IPS-18c (cell line): ENCODE measurements at regions not wholly inside any gene's neighbourhood (a gene's known extent, or its start where the extent isn't known, plus 50 kb on each side); places are given as distances from the start of the nearest gene placed in this dataset.

Source experiments
- H3K4me3 ChIP-seq: 2 replicates; pipeline ENCODE4 v1.7.0; 2013; ENCODE audit warnings: low read depth, mild to moderate bottlenecking, low read length, moderate library complexity; ENCODE audit not compliant: insufficient read depth
- H3K9me3 ChIP-seq: one replicate; pipeline ENCODE4 v1.6.1; 2013; ENCODE audit warnings: mild to moderate bottlenecking, low read length, moderate library complexity; ENCODE audit not compliant: control insufficient read depth, insufficient read depth

DNA sequence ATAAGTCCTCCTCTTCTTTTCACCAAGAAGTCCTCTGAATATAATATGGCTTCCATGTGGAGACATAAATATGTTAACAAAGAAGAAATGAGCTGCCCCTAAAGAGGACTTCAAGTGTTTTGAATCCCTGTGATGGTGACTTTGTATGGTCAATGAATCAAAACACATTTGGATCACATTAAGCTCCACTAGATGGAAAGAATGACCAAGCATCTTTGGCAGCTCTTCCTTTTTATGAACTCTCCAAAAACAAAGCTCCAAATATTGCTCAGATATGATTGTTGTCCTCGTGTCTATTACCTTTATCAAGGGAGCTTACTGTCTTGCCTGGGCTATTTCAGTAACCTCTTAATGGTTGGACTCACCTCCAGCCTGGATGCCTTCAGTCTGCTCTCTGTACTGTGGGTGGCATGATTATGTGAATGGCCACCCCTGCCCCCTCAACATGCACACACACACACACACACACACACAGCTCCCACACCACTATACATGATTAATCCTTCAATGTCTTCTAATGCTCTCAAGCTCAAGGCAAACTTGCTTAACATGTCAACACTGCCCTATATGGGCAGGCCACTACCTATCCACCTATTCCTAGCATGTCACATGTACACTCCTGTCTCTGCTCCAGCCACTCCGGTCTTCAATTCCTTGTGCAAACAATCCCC, 346.6 kb upstream of the SALL1 start:
- H3K4me3 ChIP-seq, result no peak overlapping the region
- H3K9me3 ChIP-seq, result no peaks in the 10 kb centered on the region

GRCh38 chr16:51490866-51491265, 339.8 kb upstream of the SALL1 start:
- Histone ChIP-seq H3K4me3 (no peak overlapping the region), H3K9me3 (no peaks in the 10 kb centered on the region)

GRCh38 chr16:51487880-51488279, 336.8 kb upstream of the SALL1 start:
- H3K9me3 ChIP-seq, result no peaks in the 10 kb centered on the region
- H3K4me3 ChIP-seq, result no peak overlapping the region

DNA sequence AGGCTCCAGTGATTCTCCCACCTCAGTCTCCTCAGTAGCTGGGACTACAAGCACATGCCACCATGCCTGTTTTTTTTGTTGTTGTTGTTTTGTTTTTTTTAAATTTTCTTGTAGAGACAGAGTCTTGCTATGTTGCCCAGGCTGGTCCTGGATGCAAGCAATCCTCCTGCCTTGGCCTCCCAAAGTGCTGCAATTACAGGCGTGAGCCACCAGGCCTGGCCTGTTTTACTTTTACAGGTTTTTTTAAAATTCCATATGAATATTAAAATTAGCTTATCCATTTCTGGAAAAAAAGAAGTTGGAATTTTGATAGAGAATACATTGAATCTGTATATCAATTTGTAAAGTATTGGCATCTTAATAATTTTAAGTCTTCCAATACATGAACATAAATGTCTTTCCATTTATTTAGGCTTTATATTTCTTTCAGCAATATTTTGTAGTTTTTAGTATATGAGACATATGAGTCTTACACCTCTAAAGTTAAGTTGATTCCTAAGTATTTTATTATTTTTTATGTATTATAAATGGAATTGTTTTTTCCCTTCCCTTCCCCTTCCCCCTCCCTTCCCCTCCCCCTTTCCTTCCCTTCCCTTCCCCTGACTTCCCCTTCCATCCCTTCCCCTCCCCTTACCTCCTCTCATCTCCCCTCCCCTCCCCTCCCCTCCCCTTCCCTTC, 323.5 kb upstream of the SALL1 start:
- H3K4me3 ChIP-seq, result no peak overlapping the region
- H3K9me3 ChIP-seq, result no peaks in the 10 kb centered on the region

- no peaks in the 10 kb centered on the region for H3K9me3 ChIP-seq
- no peak overlapping the region for H3K4me3 ChIP-seq
Observed at GRCh38 chr16:51473091-51473490, 322.0 kb upstream of the SALL1 start.

- Histone ChIP-seq H3K9me3 (no peaks in the 10 kb centered on the region), H3K4me3 (no peak overlapping the region)
Observed at GRCh38 chr16:51470492-51470891, 319.4 kb upstream of the SALL1 start.

GRCh38 chr16:51464996-51465395, 313.9 kb upstream of the SALL1 start:
- Histone ChIP-seq H3K9me3 (no peaks in the 10 kb centered on the region), H3K4me3 (no peak overlapping the region)

- H3K9me3 ChIP-seq, result no peaks in the 10 kb centered on the region
Observed at GRCh38 chr16:51461255-51461654, 310.2 kb upstream of the SALL1 start.

GRCh38 chr16:51458356-51459140, 307.5 kb upstream of the SALL1 start:
- H3K4me3 ChIP-seq, result no peak overlapping the region
- no peaks in the 10 kb centered on the region for H3K9me3 ChIP-seq

More at GRCh38 chr16:51461255-51461654, 310.2 kb upstream of the SALL1 start:
- H3K4me3 ChIP-seq, result no peak overlapping the region

DNA sequence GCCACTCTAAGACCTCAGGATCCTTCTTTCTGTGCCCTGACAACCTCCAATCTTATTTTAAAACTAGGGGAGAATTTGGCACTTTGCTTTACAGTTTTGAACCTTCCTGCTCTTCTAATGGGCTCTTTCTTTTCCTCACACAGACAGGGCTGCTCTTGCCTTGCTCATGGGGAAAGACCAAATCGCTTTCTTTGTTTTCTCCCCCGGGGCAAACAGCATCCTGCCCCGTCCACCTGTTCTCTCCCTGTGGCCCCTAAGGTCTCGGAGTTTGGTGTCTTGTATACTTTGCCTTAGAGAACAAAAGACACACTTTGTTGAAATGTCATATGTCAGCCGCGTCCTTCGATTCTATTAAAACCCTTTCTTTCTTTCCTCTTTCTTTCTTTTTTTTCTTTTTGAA, 306.7 kb upstream of the SALL1 start:
- Histone ChIP-seq H3K4me3 (no peak overlapping the region), H3K9me3 (no peaks in the 10 kb centered on the region)

GRCh38 chr16:51455398-51455797, 304.3 kb upstream of the SALL1 start:
- Histone ChIP-seq H3K4me3 (no peak overlapping the region), H3K9me3 (no peaks in the 10 kb centered on the region)

DNA sequence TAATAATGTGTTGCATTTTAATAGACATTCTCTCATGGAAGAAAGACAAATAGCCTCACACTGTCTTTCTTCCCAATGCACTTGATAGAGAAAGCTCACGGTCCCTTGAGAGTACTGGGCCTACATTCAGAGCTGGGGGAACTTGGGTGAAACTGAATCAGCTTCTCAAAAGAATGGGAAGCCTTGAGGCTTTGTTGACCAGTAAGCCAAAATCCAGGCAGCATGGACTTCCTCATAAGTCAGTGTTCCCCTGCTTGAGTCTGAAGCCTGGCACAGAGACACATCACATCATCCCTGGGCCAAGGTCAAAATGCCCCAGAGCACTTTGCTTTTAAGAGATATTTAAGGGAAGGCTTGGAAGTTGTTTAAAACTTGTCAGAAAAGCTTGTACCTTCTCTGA, 302.2 kb upstream of the SALL1 start:
- no peaks in the 10 kb centered on the region for H3K9me3 ChIP-seq
- H3K4me3 ChIP-seq, result no peak overlapping the region

DNA sequence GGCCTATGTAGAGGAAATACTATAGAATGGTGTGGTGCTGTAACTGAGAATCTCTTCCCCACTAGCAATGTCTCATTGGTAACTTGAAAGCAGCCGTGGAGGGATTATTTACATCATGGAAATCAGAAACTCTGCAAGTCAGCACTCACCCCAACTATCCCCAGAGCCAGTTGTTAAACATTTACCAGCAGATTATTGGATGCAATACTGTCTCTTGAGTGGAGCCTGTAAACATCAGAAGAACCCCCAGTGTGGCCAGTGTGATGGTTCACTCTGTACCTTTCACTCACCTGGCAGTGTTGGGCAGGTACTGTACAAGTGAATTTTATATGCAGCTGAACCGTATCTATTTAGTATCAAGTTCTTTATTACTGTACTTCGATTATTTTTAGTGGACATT, 299.8 kb upstream of the SALL1 start:
- H3K9me3 ChIP-seq, result no peaks in the 10 kb centered on the region
- no peak overlapping the region for H3K4me3 ChIP-seq

GRCh38 chr16:51450376-51450775, 299.3 kb upstream of the SALL1 start:
- H3K4me3 ChIP-seq, result no peak overlapping the region
- no peaks in the 10 kb centered on the region for H3K9me3 ChIP-seq

GRCh38 chr16:51449441-51449840, 298.4 kb upstream of the SALL1 start:
- no peak overlapping the region for H3K4me3 ChIP-seq
- H3K9me3 ChIP-seq, result no peaks in the 10 kb centered on the region

GRCh38 chr16:51445250-51445649, 294.2 kb upstream of the SALL1 start:
- Histone ChIP-seq H3K9me3 (no peaks in the 10 kb centered on the region), H3K4me3 (no peak overlapping the region)

GRCh38 chr16:51443934-51444333, 292.9 kb upstream of the SALL1 start:
- no peaks in the 10 kb centered on the region for H3K9me3 ChIP-seq
- no peak overlapping the region for H3K4me3 ChIP-seq
